ENCODE measurements at regions not wholly inside any gene's neighbourhood (a gene's known extent, or its start where the extent isn't known, plus 50 kb on each side); places are given as distances from the start of the nearest gene placed in this dataset.

- Histone ChIP-seq H3K9ac (ENCODE audit: insufficient read depth, low read depth, low read length) (no peak overlapping the region), H3K9me3 (ENCODE audit: low read length) (no peaks in the 10 kb centered on the region), H3K36me3 (replicated peaks in 1 of 2; ENCODE audit: control insufficient read depth in 1 of 2, insufficient read depth in 2 of 2, low read length in 2 of 2) (no peaks in the 10 kb centered on the region), H3K27ac (ENCODE audit: extremely low read length, insufficient read depth, low read length) (no peak overlapping the region), H3K4me1 (ENCODE audit: insufficient read depth, low read length) (peaks cover 18% of the 10 kb centered on the region), H2AFZ (ENCODE audit: low read length) (no peak overlapping the region), H4K20me1 (ENCODE audit: insufficient read depth, low read length) (no peaks in the 10 kb centered on the region), H3K4me3 (replicated peaks in 1 of 3; ENCODE audit: insufficient read depth in 1 of 3, low read depth in 2 of 3, low read length in 3 of 3) (no peak overlapping the region), H3K79me2 (ENCODE audit: insufficient read depth, low read length) (peaks cover 5% of the 10 kb centered on the region), H3K27me3 (ENCODE audit: control insufficient read depth in 1 of 2, insufficient read depth in 2 of 2, low read length in 2 of 2) (no peaks in the 10 kb centered on the region), H3K4me2 (ENCODE audit: low read depth, low read length) (no peak overlapping the region)
- CTCF ChIA-PET (ENCODE audit: low intra/inter-chr PET ratio, low total read pairs): no interaction called here
- in situ Hi-C loops (cut with HindIII; ENCODE audit: extremely low pct_ligation_motif_present, low pct_unique_long_range_greater_than_20kb) (no loop called here), intact Hi-C loops (cut with micrococcal nuclease; ENCODE audit: unreplicated experiment) (no loop called here)
- no TSS peak for BruUV-seq (replicated peaks)
- FAIRE-seq (no peak), DNase-seq (ENCODE audit: low spot score) (no peak), ATAC-seq (no peak)
- POLR2A ChIA-PET: no interaction called here
- TF ChIP-seq ATF1 (CRISPR knock-in tag; IDR thresholded peaks at IDR 0.05) (no peak), PAXIP1 (CRISPR knock-in tag; conservative IDR thresholded peaks at IDR 0.05) (no peak), SRSF1 (optimal IDR thresholded peaks at IDR 0.05; ENCODE audit: low read depth, low read length) (no peak), ZNF432 (CRISPR knock-in tag; IDR thresholded peaks at IDR 0.05; ENCODE audit: borderline replicate concordance) (no peak), HMGA1 (CRISPR knock-in tag; conservative IDR thresholded peaks at IDR 0.05) (no peak), HIC2 (CRISPR knock-in tag; IDR thresholded peaks at IDR 0.05; ENCODE audit: low read depth) (no peak), ZSCAN29 (CRISPR knock-in tag; conservative IDR thresholded peaks at IDR 0.05) (no peak), ZNF501 (CRISPR knock-in tag; IDR thresholded peaks at IDR 0.05) (no peak), ZNF234 (CRISPR knock-in tag; conservative IDR thresholded peaks at IDR 0.05) (no peak), CAMTA2 (CRISPR knock-in tag; IDR thresholded peaks at IDR 0.05; ENCODE audit: borderline replicate concordance) (no peak), MXD1 (CRISPR knock-in tag; IDR thresholded peaks at IDR 0.05) (no peak), TAF1 (CRISPR knock-in tag; IDR thresholded peaks at IDR 0.05) (no peak), TAF15 (IDR thresholded peaks at IDR 0.05; ENCODE audit: low read depth, low read length, poor library complexity, severe bottlenecking) (no peak), POGK (CRISPR knock-in tag; conservative IDR thresholded peaks at IDR 0.05) (no peak)
- WGBS (ENCODE audit: low lambda C conversion rate): 60% methylated on average over 4 of the region's 7 CpGs
These were observed 81.5 kb upstream of the BCOR start for GRCh38 chrX:40179283-40179682.

Data from HepG2 (cell line).